Left renal cortex interstitium (tissue), 4 donors: ENCODE measurements at regions not wholly inside any gene's neighbourhood (a gene's known extent, or its start where the extent isn't known, plus 50 kb on each side); places are given as distances from the start of the nearest gene placed in this dataset.

ENCODE experiments used
- DNase-seq, 4 donors: peaks; one replicate each; pipeline ENCODE4 v3.0.0-alpha.2; 2013; ENCODE audit warnings: low read depth in 4 of 4, low spot score in 2 of 4, missing footprints in 1 of 4

DNA sequence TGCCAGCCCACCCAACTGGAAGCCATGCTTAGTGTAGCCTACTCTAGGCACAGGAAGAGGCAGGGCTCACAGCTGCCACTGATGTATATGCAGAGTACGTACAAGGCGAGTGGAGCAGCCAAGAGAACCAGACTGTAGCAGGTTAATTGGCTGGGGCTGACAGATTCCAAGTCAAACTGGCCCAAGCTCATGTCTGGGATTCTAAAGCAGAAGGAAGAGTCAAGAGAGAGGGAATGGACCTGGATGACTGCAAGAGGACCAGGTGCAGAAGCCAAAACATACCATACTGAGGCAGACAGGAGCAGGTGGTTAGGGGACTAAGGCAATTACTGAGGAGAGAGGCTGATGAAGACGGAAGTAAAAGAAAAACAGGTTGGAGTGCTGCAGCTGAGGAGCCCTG is 51.3 kb upstream of the LRRN2 start:
- no peak for DNase-seq

- no peak for DNase-seq
Measured at GRCh38 chr1:204738506-204738905, 53.0 kb upstream of the LRRN2 start.

DNA sequence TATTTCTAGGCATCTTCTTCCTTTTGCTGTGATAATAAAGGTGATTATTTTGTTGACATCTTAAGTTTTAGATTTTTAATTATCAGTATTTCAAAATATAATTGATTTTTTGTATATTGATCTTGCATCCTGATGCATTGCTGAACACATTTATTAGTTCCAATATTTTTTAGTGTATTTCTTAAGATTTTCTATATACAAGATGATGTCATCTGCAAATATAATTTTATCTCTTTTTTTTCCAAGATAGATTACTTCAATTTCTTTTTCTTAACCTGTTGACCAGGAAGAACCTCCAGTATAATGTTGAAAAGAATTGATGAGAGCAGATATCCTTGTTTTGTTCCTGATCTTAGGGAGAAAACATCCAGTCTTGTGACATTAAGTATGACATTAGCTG is 54.8 kb upstream of the LRRN2 start:
- DNase-seq, result no peak

- DNase-seq, result no peak
Measured at GRCh38 chr1:204741440-204741839, 55.9 kb upstream of the LRRN2 start.

- DNase-seq, result no peak
Measured at GRCh38 chr1:204742676-204743251, 57.2 kb upstream of the LRRN2 start.

DNA sequence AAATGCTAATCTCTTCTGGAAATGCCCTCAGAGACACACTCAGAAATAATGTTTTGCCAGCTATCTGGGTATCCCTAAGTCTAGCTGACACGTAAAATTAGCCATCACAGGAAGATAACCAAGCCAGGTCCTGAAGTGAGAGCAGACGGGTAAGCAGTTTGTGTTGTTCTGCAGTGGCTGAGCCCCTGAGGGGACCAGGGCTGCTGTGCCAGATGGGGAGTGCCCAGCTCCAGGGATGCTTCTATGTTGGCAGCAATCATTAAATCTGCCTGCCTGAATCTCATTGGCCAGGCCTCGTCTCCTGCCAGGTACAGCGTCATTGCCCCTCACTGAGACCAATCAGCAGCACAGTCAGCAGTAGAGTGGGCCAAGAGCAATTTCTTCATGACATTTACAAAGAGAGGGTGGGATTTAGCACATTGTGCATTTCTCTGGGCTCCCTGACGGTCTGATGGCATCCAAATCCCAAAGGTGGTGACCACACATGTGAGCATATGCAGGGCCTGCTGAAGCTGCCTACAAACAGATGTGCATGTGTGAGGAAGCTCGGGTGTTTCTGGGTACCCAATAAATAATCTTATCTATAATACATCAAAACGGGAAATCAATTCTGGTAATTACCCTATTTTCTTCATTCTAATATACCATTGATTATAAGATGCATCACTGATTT is 58.7 kb upstream of the LRRN2 start:
- DNase-seq, result no peak

DNA sequence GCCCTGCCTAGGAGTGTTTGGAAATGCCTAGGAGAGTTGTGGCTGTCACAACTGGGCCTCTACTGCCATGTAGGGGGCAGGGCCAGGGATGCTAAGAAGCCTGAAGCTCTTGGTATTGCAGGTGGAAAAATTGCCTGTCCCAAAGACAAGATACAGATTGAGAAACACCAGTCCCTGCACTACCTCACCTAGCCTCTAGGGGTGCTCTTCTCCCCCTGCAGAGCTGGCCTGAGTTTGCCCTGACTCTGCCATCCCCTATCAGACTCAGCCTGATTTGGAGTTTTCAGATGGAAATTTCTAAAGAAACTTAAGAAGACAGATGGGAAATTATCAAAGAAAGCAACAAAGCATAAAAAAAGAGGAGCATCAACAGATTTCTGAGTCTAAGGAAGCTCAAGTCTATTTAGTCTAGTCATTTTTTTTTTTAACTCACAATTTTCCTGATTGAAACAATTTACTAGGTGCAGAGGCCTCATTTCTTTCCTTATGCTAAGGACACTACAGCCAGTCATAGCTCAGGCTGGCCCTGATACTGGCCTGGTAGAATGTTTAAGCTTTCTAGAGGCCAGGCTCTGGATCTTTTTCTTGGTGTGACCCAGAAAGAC is 61.4 kb upstream of the LRRN2 start:
- DNase-seq, result no peak

DNA sequence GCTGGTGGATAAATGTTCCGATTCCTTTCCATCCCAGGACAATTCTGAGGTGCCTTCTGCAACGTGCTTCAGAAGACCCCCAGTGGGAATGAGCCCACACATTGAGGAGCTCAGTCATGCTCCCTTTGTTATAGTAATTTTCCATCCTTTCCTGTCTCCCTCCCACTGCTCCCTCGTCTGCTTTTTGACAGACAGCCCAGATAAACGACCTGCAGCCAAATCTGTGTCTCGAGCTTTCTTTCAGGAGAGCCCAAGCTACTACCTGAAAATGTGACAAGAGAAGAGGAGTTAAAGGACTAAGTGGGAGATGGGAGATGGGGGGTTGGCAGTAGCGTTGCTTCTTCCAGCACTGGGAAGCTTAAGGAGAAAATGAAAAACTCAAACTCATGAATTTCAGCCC is 65.9 kb upstream of the LRRN2 start:
- DNase-seq, result no peak

DNA sequence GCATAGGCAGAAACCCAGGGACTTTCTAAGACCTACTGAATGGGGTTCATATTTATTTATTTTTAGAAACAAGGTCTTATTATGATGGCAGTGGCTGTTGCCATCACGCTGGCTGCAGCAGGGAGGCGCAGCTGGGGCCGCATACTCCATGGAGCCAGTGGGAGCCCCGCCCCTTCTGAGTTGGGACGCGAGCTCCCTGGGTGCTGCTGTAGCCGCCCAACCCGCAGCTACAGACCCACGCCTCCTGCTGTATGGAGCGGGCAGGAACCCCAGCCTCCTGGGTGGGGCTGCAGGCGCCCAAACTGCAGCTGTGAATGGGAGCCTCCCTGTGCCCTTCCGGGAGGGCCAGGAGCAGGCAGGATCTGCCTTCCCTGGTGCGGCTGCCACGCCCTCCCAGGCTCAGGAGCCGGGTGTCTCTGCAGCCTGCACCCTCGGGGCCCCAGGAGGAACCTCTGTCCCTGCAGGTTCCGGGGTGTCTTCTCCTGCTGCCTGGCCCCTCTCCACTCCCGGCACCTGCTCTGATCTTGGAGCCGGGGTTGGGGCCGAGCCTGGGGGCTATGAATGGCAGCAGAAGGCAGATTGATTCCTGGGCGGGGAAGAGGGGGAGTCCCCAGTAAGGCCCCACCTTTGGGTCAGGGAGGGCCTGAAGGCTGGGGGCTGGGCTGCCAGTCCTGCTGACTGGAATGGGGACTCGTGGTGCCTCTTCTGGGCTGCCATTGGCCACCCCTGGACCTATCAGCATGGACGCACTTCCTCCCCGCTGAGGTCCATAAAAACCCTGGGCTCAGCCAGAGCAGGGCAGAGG is 66.5 kb upstream of the LRRN2 start:
- DNase-seq, result no peak

DNA sequence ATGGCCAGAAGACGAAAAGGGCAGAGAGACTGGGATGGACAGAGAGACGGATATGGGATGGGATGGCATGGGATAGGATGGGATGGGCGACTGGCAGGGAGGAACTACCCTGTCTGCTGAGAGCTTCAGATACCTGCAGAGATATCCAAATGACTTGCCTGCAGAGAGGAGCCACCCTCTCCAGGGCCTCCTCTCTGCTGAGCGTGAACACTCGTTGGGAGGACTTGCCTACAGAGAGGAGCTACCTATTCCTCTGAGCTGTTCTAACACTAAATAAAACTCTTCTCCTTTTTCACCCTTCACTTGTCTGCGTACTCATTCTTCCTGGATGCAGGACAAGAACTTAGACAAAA is 67.1 kb upstream of the LRRN2 start:
- DNase-seq, result no peak

GRCh38 chr1:204754821-204755220 is 69.3 kb upstream of the LRRN2 start:
- DNase-seq, result no peak

DNA sequence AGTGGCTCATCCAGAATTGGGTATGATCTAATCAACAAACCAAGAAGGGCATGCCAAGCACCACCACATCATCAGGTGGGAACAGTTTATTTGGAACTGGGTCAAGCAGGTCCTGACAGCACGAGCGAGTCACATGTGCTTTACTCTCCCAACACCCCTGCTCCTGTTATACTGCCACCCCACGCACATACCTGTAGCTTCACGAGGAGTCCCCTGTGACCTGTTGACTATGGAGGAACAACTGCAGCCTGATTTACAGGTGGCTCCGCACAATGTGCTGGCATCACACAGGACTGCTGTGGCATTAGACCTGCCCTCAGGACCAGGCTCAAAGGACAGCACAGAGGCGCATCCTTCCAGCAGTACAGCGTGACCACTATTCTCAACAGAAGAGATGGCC is 70.8 kb upstream of the LRRN2 start:
- no peak for DNase-seq

DNA sequence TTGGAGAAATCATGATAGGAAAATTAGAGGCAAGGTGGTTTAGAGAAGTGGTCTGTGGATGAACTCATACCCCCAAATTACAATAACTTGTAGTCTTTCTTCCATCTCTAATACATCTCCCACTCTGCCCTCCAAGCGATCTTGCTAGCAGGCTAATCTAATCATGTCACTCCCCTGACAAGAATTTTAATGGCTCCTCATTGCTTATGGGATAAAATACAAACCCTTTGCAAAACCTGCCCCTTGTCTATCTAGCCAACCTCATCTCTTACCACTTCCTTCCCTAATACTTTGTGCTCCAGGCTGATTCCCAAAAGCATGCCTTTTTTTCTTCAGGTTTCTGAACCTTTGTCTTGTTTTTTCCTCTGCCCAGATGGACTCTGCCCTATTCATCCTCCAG is 71.3 kb upstream of the LRRN2 start:
- DNase-seq, result no peak

DNA sequence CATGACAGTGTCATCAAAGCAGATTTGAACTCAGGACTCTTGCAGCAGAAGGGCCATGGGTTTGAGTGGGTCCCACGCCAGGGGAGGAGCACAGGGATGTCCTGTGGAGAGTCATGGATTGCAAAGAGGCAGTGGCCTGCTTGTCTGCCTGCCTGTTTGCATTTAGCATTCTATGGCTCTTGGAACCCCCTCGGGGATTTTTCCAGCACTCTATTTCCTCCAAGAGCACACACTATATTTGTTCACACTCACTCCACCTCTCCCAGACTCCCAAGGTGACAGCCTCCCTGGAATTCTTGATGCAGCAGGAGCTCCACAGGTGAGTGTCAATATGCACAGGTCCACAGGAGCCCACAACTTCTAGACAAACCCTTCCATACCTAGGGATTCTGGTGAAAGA is 73.1 kb upstream of the LRRN2 start:
- no peak for DNase-seq

- DNase-seq, result no peak
Measured at GRCh38 chr1:204760350-204760749, 74.8 kb upstream of the LRRN2 start.

DNA sequence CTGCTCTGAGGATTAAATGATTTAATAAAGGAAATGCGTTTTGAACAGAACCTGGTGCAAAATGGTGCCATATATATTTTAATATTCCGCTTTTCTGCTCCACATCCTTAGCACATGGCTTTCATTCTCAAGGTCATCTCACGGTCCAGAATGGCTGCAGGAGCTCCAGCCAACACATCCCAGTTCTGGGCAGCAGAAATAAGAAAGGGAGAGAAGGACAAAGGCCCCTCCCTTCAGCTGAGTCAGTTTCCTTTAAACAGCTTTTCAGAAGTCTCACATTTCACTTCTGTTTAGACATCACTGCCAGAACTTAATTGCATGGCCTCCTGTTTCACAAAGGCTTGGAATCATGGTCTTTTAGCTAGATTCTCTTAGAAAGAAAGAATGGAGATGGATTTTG is 75.2 kb upstream of the LRRN2 start:
- DNase-seq, result no peak

DNA sequence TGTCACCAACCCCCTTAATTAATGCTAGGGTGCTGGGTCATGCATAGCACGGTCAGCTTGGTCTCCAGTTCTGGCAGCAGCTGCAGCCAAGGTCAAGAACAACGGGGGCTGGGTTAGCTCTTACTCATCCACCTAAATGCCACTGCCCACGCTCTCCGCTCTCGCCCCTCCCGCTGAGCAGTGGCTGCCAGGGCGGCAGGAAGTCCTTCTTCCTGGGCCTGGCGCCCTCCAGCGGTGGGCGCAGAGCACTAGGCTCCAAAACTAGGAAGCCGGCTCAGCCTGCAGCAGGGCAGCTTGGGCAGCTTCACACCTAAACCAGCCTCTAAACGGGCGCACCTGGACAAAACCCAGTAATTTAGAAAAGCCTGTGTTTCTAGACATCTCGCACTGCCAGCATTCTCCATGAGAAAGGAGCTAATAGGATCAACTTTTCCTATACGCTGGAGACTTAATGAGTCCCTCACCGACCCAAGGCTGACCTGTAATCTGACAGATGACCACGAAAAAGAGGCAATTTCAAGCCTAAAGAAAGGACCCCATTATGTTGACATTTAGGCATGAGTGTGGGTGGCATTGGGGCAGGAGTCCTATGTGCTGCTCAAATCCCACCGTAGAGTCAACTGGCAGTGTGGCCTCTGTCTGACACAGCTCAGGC is 78.4 kb upstream of the LRRN2 start:
- peak; percentile 13 to 47 (median 30) for DNase-seq

DNA sequence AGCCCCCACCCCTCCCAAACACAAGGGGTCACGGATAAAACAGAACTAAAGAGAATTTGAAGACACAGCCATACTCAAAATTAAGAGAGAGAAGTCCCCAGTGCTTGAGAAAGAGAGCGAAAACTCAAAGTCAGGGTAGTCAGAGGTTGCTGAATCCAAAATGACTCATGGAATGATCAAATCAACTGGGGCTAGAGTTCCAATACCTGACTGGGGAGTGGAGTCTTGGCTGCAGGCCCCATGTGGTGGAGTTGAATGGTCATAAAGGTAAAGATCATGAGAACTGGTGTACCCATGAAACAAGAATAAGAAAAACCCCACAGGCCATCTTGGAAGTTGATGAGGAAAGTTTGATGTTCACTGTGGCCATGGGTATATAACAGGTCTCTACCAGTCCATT is 84.5 kb upstream of the LRRN2 start:
- DNase-seq, result no peak

DNA sequence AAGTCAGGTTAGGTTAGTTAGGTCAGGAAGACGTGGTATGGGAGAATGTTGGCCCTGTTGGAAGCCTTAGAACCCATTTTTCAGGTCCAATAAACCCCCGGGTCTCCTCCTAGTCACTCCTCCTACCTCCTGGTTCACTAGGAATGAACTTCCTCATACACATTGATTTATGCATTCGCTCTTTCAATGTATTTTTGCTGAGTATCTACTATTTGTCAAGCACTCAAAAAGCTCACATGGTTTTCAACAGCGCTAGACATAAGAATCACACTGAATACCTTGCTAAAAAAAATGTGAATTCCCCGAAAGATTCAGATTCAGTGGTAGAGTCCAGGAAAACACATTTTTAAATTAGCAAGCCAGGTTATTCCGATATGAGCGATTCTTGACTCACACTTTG is 85.8 kb upstream of the LRRN2 start:
- DNase-seq, result no peak

DNA sequence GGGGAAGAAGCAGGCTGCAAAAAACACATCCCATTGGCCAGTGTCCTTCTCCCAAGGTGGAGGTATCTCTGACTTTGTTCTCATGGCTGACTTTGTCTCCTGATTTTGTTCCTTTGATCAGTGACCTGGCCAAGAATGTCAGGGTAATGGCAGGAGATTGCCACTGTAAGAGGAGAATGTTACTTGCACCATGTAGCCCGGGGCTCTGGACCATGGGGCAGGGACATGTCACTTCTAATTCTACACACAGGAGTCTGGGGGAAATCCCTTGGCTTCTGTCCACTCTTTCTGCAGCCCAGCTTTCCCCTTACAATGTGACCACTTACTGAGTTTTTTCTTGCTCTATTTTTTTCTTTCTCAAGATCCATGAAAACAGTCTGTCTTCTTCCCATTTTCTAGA is 87.7 kb upstream of the LRRN2 start:
- DNase-seq, result no peak

GRCh38 chr1:204775546-204775945 is 90.0 kb upstream of the LRRN2 start:
- DNase-seq, result no peak
